ACC112 (cell line): ENCODE measurements at regions not wholly inside any gene's neighbourhood (a gene's known extent, or its start where the extent isn't known, plus 50 kb on each side); places are given as distances from the start of the nearest gene placed in this dataset.

Experiments used
- H2AFZ ChIP-seq: fragments of 200-600 bp; sonication (generic); one replicate; pipeline ENCODE4 v1.6.0; 2017; ENCODE audit warnings: antibody characterized with exemption, low read length; ENCODE audit not compliant: unreplicated experiment
- H3K27ac ChIP-seq: fragments of 200-600 bp; sonication (generic); 2 replicates; pipeline ENCODE4 v1.5.1; 2014; ENCODE audit warnings: low read depth, mild to moderate bottlenecking, antibody characterized with exemption, low read length, moderate library complexity
- H3K27me3 ChIP-seq: fragments of 200-600 bp; sonication (generic); 2 replicates; pipeline ENCODE4 v1.6.1; 2014; ENCODE audit warnings: mild to moderate bottlenecking, antibody characterized with exemption, low read length, moderate library complexity, mixed read lengths; ENCODE audit not compliant: insufficient read depth
- H3K36me3 ChIP-seq: fragments of 200-600 bp; sonication (generic); 2 replicates; pipeline ENCODE4 v1.6.1; 2016; ENCODE audit warnings: mild to moderate bottlenecking, antibody characterized with exemption, low read length, moderate library complexity, mixed read lengths; ENCODE audit not compliant: insufficient read depth
- H3K4me1 ChIP-seq: fragments of 200-600 bp; sonication (generic); one replicate; pipeline ENCODE4 v1.6.1; 2016; ENCODE audit warnings: low read length, mixed read lengths; ENCODE audit not compliant: insufficient read depth, unreplicated experiment, control insufficient read depth
- H3K4me3 ChIP-seq: fragments of 200-600 bp; sonication (generic); 2 replicates; pipeline ENCODE4 v1.5.1; 2014; ENCODE audit warnings: mild to moderate bottlenecking, low read depth, low read length
- H3K79me2 ChIP-seq: fragments of 200-600 bp; sonication (generic); one replicate; pipeline ENCODE4 v1.6.0; 2016; ENCODE audit warnings: low read length; ENCODE audit not compliant: control insufficient read depth, unreplicated experiment, insufficient read depth

DNA sequence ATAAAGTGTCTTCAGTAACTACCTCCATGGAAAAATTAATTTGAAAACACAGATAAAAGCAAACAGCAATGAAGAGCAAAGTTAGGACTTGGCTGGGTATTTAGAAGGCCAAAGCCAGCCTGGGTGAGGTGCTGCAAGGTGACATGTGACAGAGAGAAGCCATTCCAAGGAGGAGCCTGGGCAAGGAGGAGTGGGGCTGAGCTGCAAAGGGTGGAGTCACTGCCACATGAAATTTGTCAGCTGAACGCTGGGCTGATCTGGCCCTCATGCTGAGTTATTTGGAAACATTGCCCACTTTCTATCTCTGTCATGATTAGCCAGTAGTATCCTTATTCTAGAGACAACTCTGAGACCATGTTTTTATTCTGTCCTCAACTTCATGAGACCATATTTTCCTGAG is 76.3 kb downstream of the PERP start:
- Histone ChIP-seq H2AFZ (no peak overlapping the region), H3K4me1 (no peaks in the 10 kb centered on the region), H3K79me2 (no peaks in the 10 kb centered on the region), H3K27ac (no peak overlapping the region), H3K27me3 (peaks cover 13% of the 10 kb centered on the region), H3K36me3 (no peaks in the 10 kb centered on the region), H3K4me3 (no peak overlapping the region)

DNA sequence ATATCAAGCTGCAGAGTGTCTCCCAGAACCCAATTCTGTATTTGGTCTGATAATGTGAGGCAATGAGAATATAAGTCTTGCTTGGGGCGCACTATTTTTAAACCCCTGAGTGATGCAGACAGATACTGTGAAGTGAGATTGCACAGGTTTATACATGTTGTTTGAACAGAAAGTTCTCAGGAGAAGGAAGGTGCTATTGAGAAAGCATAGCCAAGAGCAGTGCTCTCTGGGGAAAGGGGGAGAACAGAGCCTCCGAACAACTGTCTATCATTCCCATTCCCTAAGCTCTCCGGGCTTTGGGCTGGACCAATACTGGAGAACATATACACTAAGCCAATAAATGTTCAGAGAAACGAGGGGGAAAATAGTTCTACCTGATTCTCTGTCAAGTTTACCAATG is 75.8 kb downstream of the PERP start:
- H3K79me2 ChIP-seq = no peaks in the 10 kb centered on the region
- no peak overlapping the region for H2AFZ ChIP-seq
- no peaks in the 10 kb centered on the region for H3K4me1 ChIP-seq
- no peaks in the 10 kb centered on the region for H3K36me3 ChIP-seq
- H3K27me3 ChIP-seq = peaks cover 13% of the 10 kb centered on the region
- H3K27ac ChIP-seq = no peak overlapping the region
- no peak overlapping the region for H3K4me3 ChIP-seq

DNA sequence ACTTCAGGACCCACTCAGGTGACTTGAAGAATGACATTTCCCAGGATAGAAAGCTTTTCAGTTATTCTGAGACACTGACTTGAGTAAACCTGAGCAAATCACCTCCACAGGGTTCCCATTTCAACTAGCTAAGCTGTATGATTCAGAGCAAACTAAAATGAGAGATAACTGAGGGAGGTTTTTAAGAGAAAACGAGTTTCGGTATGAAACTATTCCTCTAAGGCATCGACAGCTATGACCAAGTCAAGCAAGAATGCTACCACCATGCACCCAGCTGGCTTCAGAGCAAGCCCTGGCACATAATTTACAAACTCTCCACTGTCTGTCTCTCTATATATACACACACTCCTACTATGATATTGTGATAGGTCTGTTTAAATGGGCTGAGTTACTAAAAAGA is 75.4 kb downstream of the PERP start:
- Histone ChIP-seq H3K27ac (no peak overlapping the region), H3K36me3 (no peaks in the 10 kb centered on the region), H3K79me2 (no peaks in the 10 kb centered on the region), H2AFZ (no peak overlapping the region), H3K4me3 (no peak overlapping the region), H3K27me3 (peaks cover 9% of the 10 kb centered on the region), H3K4me1 (no peaks in the 10 kb centered on the region)

DNA sequence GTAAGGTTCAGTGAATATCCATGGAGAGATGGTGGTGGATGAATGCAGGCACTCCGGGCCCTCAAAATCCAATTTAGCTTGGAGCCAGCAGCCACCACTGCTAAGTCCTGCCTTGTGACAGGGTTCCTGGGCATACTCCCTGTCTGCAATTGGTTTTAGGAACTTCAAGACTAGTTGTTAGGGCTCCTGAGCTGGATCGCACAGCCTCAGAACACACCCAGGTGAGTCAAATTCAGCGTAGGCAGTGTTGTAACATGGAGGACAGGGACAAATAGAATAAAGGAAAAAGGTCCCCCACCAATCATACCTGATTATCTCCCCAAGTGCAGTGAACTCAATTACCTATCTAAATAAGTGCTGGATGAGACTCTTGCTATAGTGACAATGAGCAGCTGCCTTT is 74.6 kb downstream of the PERP start:
- Histone ChIP-seq H3K4me1 (no peaks in the 10 kb centered on the region), H3K79me2 (no peaks in the 10 kb centered on the region), H3K27me3 (peaks cover 4% of the 10 kb centered on the region), H3K27ac (no peak overlapping the region), H3K36me3 (no peaks in the 10 kb centered on the region), H3K4me3 (no peak overlapping the region), H2AFZ (no peak overlapping the region)

DNA sequence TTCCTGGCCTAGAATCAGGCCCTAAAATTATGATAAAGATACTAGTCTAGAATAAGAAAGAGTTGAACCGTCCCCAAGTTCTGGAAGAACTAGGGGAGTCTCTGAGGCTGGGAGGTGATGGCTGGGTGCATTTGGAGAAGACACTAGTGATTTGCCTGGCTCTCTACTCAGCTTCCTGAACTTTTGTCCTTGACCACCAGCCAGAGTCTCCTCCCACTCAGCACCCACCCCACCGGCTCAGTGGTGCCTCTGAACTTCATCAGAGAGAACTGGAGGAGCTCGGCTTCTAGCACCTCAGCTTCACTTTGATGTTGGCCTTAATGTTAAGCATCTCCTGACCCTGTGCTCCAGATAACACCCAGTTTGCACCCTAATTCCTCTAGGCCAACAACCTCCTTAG is 73.0 kb downstream of the PERP start:
- Histone ChIP-seq H2AFZ (no peak overlapping the region), H3K27ac (no peak overlapping the region), H3K4me3 (no peak overlapping the region), H3K36me3 (no peaks in the 10 kb centered on the region), H3K4me1 (no peaks in the 10 kb centered on the region), H3K79me2 (no peaks in the 10 kb centered on the region), H3K27me3 (peaks cover 4% of the 10 kb centered on the region; the same call in 1 of the 2 replicates)

DNA sequence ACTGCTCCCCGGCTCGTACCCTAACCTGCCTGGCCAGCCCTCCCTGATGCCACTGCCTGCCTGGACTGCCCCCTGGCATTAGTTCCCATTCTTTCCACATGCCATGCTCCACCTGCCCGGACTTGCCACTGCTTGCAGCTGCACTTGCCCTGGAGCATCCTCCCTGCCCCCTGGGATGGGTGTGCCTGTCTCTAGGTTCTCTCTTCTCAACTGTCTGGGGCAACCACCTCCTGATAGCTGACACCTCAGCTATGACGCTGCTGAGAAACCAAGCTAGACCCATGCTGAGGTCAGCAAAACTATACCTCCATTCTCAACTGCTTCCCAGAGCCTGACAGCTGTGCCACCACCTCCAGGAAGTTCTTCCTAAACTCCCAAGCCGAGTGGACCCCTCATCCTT is 72.1 kb downstream of the PERP start:
- no peaks in the 10 kb centered on the region for H3K36me3 ChIP-seq
- H3K4me3 ChIP-seq = no peak overlapping the region
- no peaks in the 10 kb centered on the region for H3K79me2 ChIP-seq
- no peak overlapping the region for H3K27ac ChIP-seq
- H2AFZ ChIP-seq = no peak overlapping the region
- peaks cover 2% of the 10 kb centered on the region; the same call in 1 of the 2 replicates for H3K27me3 ChIP-seq
- H3K4me1 ChIP-seq = no peaks in the 10 kb centered on the region

DNA sequence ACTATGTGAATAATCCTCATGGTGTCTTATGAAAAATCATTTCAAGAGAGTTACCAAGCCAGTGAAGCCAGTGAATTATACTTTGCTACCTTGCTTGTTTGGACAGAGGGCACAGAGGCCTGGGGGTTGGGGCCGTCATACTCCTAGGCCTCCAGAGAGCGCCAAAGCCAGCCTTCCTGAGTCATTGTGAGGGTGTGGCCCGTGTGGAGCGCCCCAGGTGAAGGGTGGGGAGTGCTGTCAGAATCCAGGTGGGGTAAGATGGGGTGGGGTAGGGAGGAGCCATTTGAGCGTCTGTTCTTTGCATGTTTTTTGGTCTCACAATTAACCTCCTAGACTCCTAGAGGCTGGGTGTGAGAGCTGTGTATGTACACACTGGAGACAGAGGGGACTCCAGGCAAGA is 71.1 kb downstream of the PERP start:
- Histone ChIP-seq H3K27me3 (no peaks in the 10 kb centered on the region), H2AFZ (no peak overlapping the region), H3K79me2 (no peaks in the 10 kb centered on the region)

DNA sequence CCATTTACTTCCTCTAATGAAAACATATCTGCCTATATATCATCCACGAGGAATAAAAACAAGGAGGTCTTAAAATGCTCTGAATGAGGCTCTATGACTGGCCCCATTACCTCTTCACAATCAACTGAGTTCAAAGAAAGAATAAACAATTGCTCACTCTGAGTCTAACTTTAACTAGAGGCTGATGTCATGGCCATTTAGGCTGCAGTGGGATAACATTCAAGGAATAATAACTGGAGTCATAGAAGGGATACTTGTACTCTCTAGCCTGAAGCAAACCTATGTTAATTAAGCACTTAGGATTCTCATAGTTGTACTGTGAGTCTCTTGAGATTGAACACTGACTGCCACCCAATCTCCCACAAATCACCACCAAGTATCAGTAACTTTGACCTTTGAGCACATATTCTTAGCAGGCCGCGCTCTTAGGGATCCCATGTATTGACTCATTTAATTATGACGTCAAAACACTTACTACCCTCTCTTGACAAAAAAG is 70.2 kb downstream of the PERP start:
- no peak overlapping the region for H2AFZ ChIP-seq
- H3K4me3 ChIP-seq = no peak overlapping the region
- no peak overlapping the region for H3K27ac ChIP-seq
- H3K4me1 ChIP-seq = no peaks in the 10 kb centered on the region
- no peaks in the 10 kb centered on the region for H3K79me2 ChIP-seq
- no peaks in the 10 kb centered on the region for H3K27me3 ChIP-seq
- H3K36me3 ChIP-seq = no peaks in the 10 kb centered on the region

More for the DNA sequence above, 71.1 kb downstream of the PERP start:
- H3K4me1 ChIP-seq = no peaks in the 10 kb centered on the region
- no peak overlapping the region for H3K27ac ChIP-seq
- no peaks in the 10 kb centered on the region for H3K36me3 ChIP-seq
- no peak overlapping the region for H3K4me3 ChIP-seq

DNA sequence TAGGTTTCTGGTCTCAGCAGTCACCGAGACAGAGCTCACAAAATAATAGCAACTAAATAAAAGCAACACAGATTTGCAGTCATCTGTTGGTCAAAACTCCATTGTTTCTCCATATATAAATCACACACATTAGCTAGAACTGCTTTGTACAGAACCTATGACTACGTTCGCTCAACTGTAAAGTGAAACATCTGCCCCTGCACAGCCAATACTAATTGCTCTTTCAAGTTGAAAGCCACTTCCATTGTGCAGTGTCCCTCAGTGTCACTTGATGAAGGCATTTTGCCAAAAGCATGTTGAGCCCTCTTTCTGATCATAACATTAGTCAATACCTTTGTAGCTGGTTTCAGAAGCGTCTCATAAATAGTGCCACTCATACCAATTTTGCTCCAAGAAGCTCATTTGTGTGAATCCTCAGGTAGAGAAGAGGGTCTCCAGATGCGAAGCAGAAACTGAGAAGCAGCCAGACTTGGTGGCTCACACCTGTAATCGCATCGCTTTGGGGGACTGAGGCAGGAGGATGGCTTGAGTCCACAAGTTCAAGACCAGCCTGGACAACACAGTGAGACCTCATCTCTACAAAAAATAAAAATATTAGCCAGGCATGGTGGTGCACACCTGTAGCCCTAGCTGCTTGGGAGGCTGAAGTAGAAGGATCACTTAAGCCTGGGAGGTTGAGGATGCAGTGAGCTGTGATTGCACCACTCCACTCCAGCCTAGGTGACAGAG is 68.9 kb downstream of the PERP start:
- no peak overlapping the region for H2AFZ ChIP-seq
- no peaks in the 10 kb centered on the region for H3K4me1 ChIP-seq
- H3K27me3 ChIP-seq = no peaks in the 10 kb centered on the region; the same call in 1 of the 2 replicates
- no peak overlapping the region for H3K27ac ChIP-seq
- H3K4me3 ChIP-seq = no peak overlapping the region
- no peaks in the 10 kb centered on the region for H3K36me3 ChIP-seq
- H3K79me2 ChIP-seq = no peaks in the 10 kb centered on the region
